Activated CD4-positive, alpha-beta memory T cell treated with anti-CD3 and anti-CD28 coated beads for 36 hours (primary cell): ENCODE measurements at regions not wholly inside any gene's neighbourhood (a gene's known extent, or its start where the extent isn't known, plus 50 kb on each side); places are given as distances from the start of the nearest gene placed in this dataset.

Source experiments
- CTCF ChIA-PET: fragments of 350-600 bp; sonication (Branson Sonifier 250); formaldehyde crosslinking; loops from one replicate; lab custom pipeline; 2021; ENCODE audit warnings: antibody characterized with exemption, inconsistent platforms; lab: Charles Lee
- POLR2A ChIA-PET: fragments of 350-600 bp; sonication (Branson Sonifier 250); formaldehyde crosslinking; loops from one replicate; lab custom pipeline; 2021; ENCODE audit warnings: antibody characterized with exemption; lab: Charles Lee
- DNase-seq: peaks from one replicate; pipeline ENCODE4 v3.0.0-alpha.2; 2020
- H3K27ac Mint-ChIP-seq: one replicate; pipeline ENCODE4 v1.8.0; 2021; ENCODE audit warnings: mixed read lengths
- H3K27me3 Mint-ChIP-seq: one replicate; pipeline ENCODE4 v1.8.0; 2021; ENCODE audit warnings: mixed read lengths
- H3K36me3 Mint-ChIP-seq: one replicate; pipeline ENCODE4 v1.8.0; 2021; ENCODE audit warnings: mixed read lengths
- H3K4me1 Mint-ChIP-seq: one replicate; pipeline ENCODE4 v1.8.0; 2021; ENCODE audit warnings: low read depth, mixed read lengths
- H3K4me3 Mint-ChIP-seq: one replicate; pipeline ENCODE4 v1.8.0; 2021; ENCODE audit warnings: mild to moderate bottlenecking, mixed read lengths
- H3K9me3 Mint-ChIP-seq: one replicate; pipeline ENCODE4 v1.8.0; 2021; ENCODE audit warnings: mixed read lengths
- intact Hi-C: fragments of 100-400 bp; cut with micrococcal nuclease; formaldehyde crosslinking; loops from one replicate; pipeline ENCODE4 v1.15.1; 2023

- intact Hi-C loops = no loop called here
- Mint-ChIP-seq H3K27ac (no peak overlapping the region), H3K9me3 (peaks cover 3% of the 10 kb centered on the region), H3K36me3 (no peaks in the 10 kb centered on the region), H3K4me1 (peaks cover 6% of the 10 kb centered on the region), H3K27me3 (no peaks in the 10 kb centered on the region), H3K4me3 (no peak overlapping the region)
- POLR2A ChIA-PET = no interaction called here
- no peak for DNase-seq
- CTCF ChIA-PET = no interaction called here
These were observed 189.5 kb downstream of the PHLDA1 start for GRCh38 chr12:75842090-75842489.

- CTCF ChIA-PET = no interaction called here
- intact Hi-C loops = no loop called here
- no peak overlapping the region for H3K27ac Mint-ChIP-seq
- H3K36me3 Mint-ChIP-seq = no peaks in the 10 kb centered on the region
- no peaks in the 10 kb centered on the region for H3K9me3 Mint-ChIP-seq
- H3K4me3 Mint-ChIP-seq = no peak overlapping the region
- no peaks in the 10 kb centered on the region for H3K27me3 Mint-ChIP-seq
- POLR2A ChIA-PET = no interaction called here
- DNase-seq = no peak
- peaks cover 6% of the 10 kb centered on the region for H3K4me1 Mint-ChIP-seq
These were observed 190.6 kb downstream of the PHLDA1 start for GRCh38 chr12:75840994-75841355.

GRCh38 chr12:75838309-75838708, 193.3 kb downstream of the PHLDA1 start:
- Mint-ChIP-seq H3K27me3 (no peaks in the 10 kb centered on the region), H3K4me3 (no peak overlapping the region), H3K4me1 (peaks cover 6% of the 10 kb centered on the region), H3K27ac (no peak overlapping the region), H3K9me3 (no peaks in the 10 kb centered on the region), H3K36me3 (no peaks in the 10 kb centered on the region)
- ChIA-PET CTCF (no interaction called here), POLR2A (no interaction called here)
- no peak for DNase-seq
- intact Hi-C loops = no loop called here

GRCh38 chr12:75837700-75838099, 193.9 kb downstream of the PHLDA1 start:
- intact Hi-C loops = no loop called here
- Mint-ChIP-seq H3K36me3 (no peaks in the 10 kb centered on the region), H3K4me3 (no peak overlapping the region), H3K27me3 (peaks cover 3% of the 10 kb centered on the region), H3K9me3 (no peaks in the 10 kb centered on the region), H3K4me1 (peaks cover 6% of the 10 kb centered on the region), H3K27ac (no peak overlapping the region)
- POLR2A ChIA-PET = no interaction called here
- CTCF ChIA-PET = no interaction called here
- no peak for DNase-seq

- H3K36me3 Mint-ChIP-seq = no peaks in the 10 kb centered on the region
- intact Hi-C loops = no loop called here
- no peak overlapping the region for H3K27ac Mint-ChIP-seq
- H3K4me3 Mint-ChIP-seq = no peak overlapping the region
- H3K4me1 Mint-ChIP-seq = peaks cover 6% of the 10 kb centered on the region
- DNase-seq = no peak
- POLR2A ChIA-PET = interaction anchor here (0.6 kb wide), 1 partner anchor 258 kb away, joined by 3 read pairs; no protein-coding TSS in a partner anchor
- H3K9me3 Mint-ChIP-seq = no peaks in the 10 kb centered on the region
- H3K27me3 Mint-ChIP-seq = peaks cover 3% of the 10 kb centered on the region
- CTCF ChIA-PET = no interaction called here
These were observed 195.0 kb downstream of the PHLDA1 start for GRCh38 chr12:75836533-75836932.

GRCh38 chr12:75834591-75834990, 197.0 kb downstream of the PHLDA1 start:
- CTCF ChIA-PET = no interaction called here
- H3K9me3 Mint-ChIP-seq = no peaks in the 10 kb centered on the region

GRCh38 chr12:75833268-75833667, 198.3 kb downstream of the PHLDA1 start:
- H3K27ac Mint-ChIP-seq = no peak overlapping the region
- CTCF ChIA-PET = no interaction called here
- no peak for DNase-seq
- intact Hi-C loops = no loop called here
- no peaks in the 10 kb centered on the region for H3K9me3 Mint-ChIP-seq
- peaks cover 3% of the 10 kb centered on the region for H3K27me3 Mint-ChIP-seq
- no peaks in the 10 kb centered on the region for H3K36me3 Mint-ChIP-seq
- H3K4me1 Mint-ChIP-seq = peaks cover 2% of the 10 kb centered on the region
- POLR2A ChIA-PET = no interaction called here
- H3K4me3 Mint-ChIP-seq = no peak overlapping the region

More at GRCh38 chr12:75834591-75834990, 197.0 kb downstream of the PHLDA1 start:
- DNase-seq = no peak
- Mint-ChIP-seq H3K4me1 (peaks cover 6% of the 10 kb centered on the region), H3K27me3 (peaks cover 3% of the 10 kb centered on the region), H3K4me3 (no peak overlapping the region), H3K36me3 (no peaks in the 10 kb centered on the region), H3K27ac (no peak overlapping the region)
- POLR2A ChIA-PET = interaction anchor here (0.6 to 0.7 kb wide), 2 partner anchors 18 to 51 kb away, joined by 4 to 5 read pairs; no protein-coding TSS in a partner anchor
- intact Hi-C loops = no loop called here

GRCh38 chr12:75831402-75831801, 200.2 kb downstream of the PHLDA1 start:
- no peaks in the 10 kb centered on the region for H3K36me3 Mint-ChIP-seq
- H3K4me1 Mint-ChIP-seq = no peaks in the 10 kb centered on the region
- no peak overlapping the region for H3K4me3 Mint-ChIP-seq
- peaks cover 3% of the 10 kb centered on the region for H3K27me3 Mint-ChIP-seq
- DNase-seq = no peak
- H3K9me3 Mint-ChIP-seq = peaks cover 2% of the 10 kb centered on the region
- H3K27ac Mint-ChIP-seq = no peak overlapping the region
- ChIA-PET POLR2A (no interaction called here), CTCF (interaction anchor here (1.3 kb wide), 1 partner anchor 205 kb away, joined by 5 read pairs; no protein-coding TSS in a partner anchor)
- intact Hi-C loops = no loop called here

- no peaks in the 10 kb centered on the region for H3K4me1 Mint-ChIP-seq
- H3K9me3 Mint-ChIP-seq = peaks cover 2% of the 10 kb centered on the region
- ChIA-PET CTCF (no interaction called here), POLR2A (no interaction called here)
- DNase-seq = no peak
- H3K27me3 Mint-ChIP-seq = peaks cover 3% of the 10 kb centered on the region
- H3K36me3 Mint-ChIP-seq = no peaks in the 10 kb centered on the region
- intact Hi-C loops = no loop called here
- no peak overlapping the region for H3K27ac Mint-ChIP-seq
- no peak overlapping the region for H3K4me3 Mint-ChIP-seq
These were observed 204.5 kb downstream of the PHLDA1 start for GRCh38 chr12:75827061-75827460.

GRCh38 chr12:75825686-75826085, 205.9 kb downstream of the PHLDA1 start:
- H3K9me3 Mint-ChIP-seq = peaks cover 2% of the 10 kb centered on the region
- H3K27ac Mint-ChIP-seq = no peak overlapping the region
- H3K36me3 Mint-ChIP-seq = no peaks in the 10 kb centered on the region
- H3K27me3 Mint-ChIP-seq = peaks cover 5% of the 10 kb centered on the region
- CTCF ChIA-PET = interaction anchor here (0.6 kb wide), 1 partner anchor 184 kb away, joined by 3 read pairs; no protein-coding TSS in a partner anchor
- H3K4me3 Mint-ChIP-seq = no peak overlapping the region
- no peaks in the 10 kb centered on the region for H3K4me1 Mint-ChIP-seq
- POLR2A ChIA-PET = no interaction called here
- intact Hi-C loops = no loop called here
- no peak for DNase-seq

GRCh38 chr12:75823475-75823874, 208.1 kb downstream of the PHLDA1 start:
- intact Hi-C loops = no loop called here
- H3K27me3 Mint-ChIP-seq = peaks cover 5% of the 10 kb centered on the region
- no peaks in the 10 kb centered on the region for H3K36me3 Mint-ChIP-seq
- DNase-seq = no peak
- H3K9me3 Mint-ChIP-seq = peaks cover 2% of the 10 kb centered on the region
- no peak overlapping the region for H3K27ac Mint-ChIP-seq
- H3K4me1 Mint-ChIP-seq = no peaks in the 10 kb centered on the region
- H3K4me3 Mint-ChIP-seq = no peak overlapping the region
- ChIA-PET CTCF (no interaction called here), POLR2A (no interaction called here)

- H3K27me3 Mint-ChIP-seq = peaks cover 5% of the 10 kb centered on the region
- no peak for DNase-seq
- H3K4me3 Mint-ChIP-seq = no peak overlapping the region
- no peak overlapping the region for H3K27ac Mint-ChIP-seq
- no peaks in the 10 kb centered on the region for H3K36me3 Mint-ChIP-seq
- peaks cover 2% of the 10 kb centered on the region for H3K9me3 Mint-ChIP-seq
- CTCF ChIA-PET = no interaction called here
- no peaks in the 10 kb centered on the region for H3K4me1 Mint-ChIP-seq
- intact Hi-C loops = no loop called here
- POLR2A ChIA-PET = no interaction called here
These were observed 209.2 kb downstream of the PHLDA1 start for GRCh38 chr12:75822416-75822815.

- CTCF ChIA-PET = interaction anchor here (0.9 to 1.5 kb wide), 2 partner anchors 216 to 635 kb away, joined by 3 to 4 read pairs; no protein-coding TSS in a partner anchor
- H3K36me3 Mint-ChIP-seq = no peaks in the 10 kb centered on the region
These were observed 210.6 kb downstream of the PHLDA1 start for GRCh38 chr12:75820848-75821578.

More at GRCh38 chr12:75820848-75821578, 210.6 kb downstream of the PHLDA1 start:
- H3K4me1 Mint-ChIP-seq = peaks cover 6% of the 10 kb centered on the region
- H3K4me3 Mint-ChIP-seq = no peak overlapping the region
- intact Hi-C loops = no loop called here
- DNase-seq = no peak
- no peaks in the 10 kb centered on the region for H3K9me3 Mint-ChIP-seq
- POLR2A ChIA-PET = no interaction called here
- no peak overlapping the region for H3K27ac Mint-ChIP-seq
- peaks cover 5% of the 10 kb centered on the region for H3K27me3 Mint-ChIP-seq
